HCT116 (cell line): ENCODE measurements at regions not wholly inside any gene's neighbourhood (a gene's known extent, or its start where the extent isn't known, plus 50 kb on each side); places are given as distances from the start of the nearest gene placed in this dataset.

Experiments
- ATAC-seq: fragments of 200-7000 bp; cut with Tn5 transposase; 2 replicates; pipeline ENCODE4 v1.9.1; 2020; ENCODE audit warnings: mild to moderate bottlenecking, moderate library complexity
- BruUV-seq: library from RNA; stranded (reverse); fragments of 400-500 nt; replicated peaks from 2 replicates; lab custom pipeline; 2021; lab: Mats Ljungman, UMichigan
- CTCF ChIA-PET: fragments of 300-600 bp; sonication (Branson Sonifier 250); formaldehyde crosslinking; loops from one replicate; lab custom pipeline; 2021; ENCODE audit warnings: antibody characterized with exemption; lab: Charles Lee
- POLR2A ChIA-PET: fragments of 300-600, 350-600 bp; sonication (Branson Sonifier 250); formaldehyde crosslinking; loops from one replicate; lab custom pipeline; 2021; ENCODE audit warnings: antibody characterized with exemption; lab: Charles Lee
- RAD21 ChIA-PET, 2 experiments: fragments of 300-600 bp; sonication (Branson Sonifier 250); formaldehyde crosslinking; loops; one replicate each; lab custom pipeline; 2023; ENCODE audit warnings: low total read pairs in 2 of 2; ENCODE audit not compliant: uncharacterized antibody in 2 of 2, unreplicated experiment in 2 of 2, low non-redundant PET in 1 of 2; lab: Charles Lee
- DNase-seq: peaks from one replicate; pipeline ENCODE4 v3.0.0-alpha.2; 2010; ENCODE audit warnings: low read depth, low spot score
- H2AFZ ChIP-seq: fragments of 200-600 bp; shearing (Covaris generic), sonication (generic); 2 replicates; pipeline ENCODE4 v1.6.1; 2017; ENCODE audit warnings: low read depth, mixed run types, mixed read lengths, antibody characterized with exemption, low read length; ENCODE audit not compliant: poor library complexity, severe bottlenecking
- H3K27ac ChIP-seq: 2 replicates; pipeline ENCODE4 v1.5.1; 2012; ENCODE audit warnings: low read depth, low read length
- H3K27me3 ChIP-seq: fragments of 200-600 bp; sonication (generic); 2 replicates; pipeline ENCODE4 v1.6.1; 2016; ENCODE audit warnings: mixed run types, low read length, mixed read lengths; ENCODE audit not compliant: insufficient read depth
- H3K36me3 ChIP-seq, 2 experiments: fragments of 200-500 bp in 1 of 2; fragments of 200-600 bp in 1 of 2; sonication (Bioruptor generic) in 1 of 2; sonication (generic) in 1 of 2; 2 replicates each; pipeline versions ENCODE4 v1.5.1 to v1.6.1; 2014 to 2016; ENCODE audit warnings: low read length in 2 of 2, inconsistent platforms in 1 of 2, mixed read lengths in 1 of 2, mixed run types in 1 of 2; ENCODE audit not compliant: insufficient read depth in 2 of 2, control insufficient read depth in 1 of 2
- H3K4me1 ChIP-seq, 2 experiments: fragments of 200-600 bp in 1 of 2; sonication (generic) in 1 of 2; 2 replicates each; pipeline versions ENCODE4 v1.5.1 to v1.6.1; 2012 to 2017; ENCODE audit warnings: low read length in 2 of 2, inconsistent platforms in 1 of 2, mild to moderate bottlenecking in 1 of 2, mixed read lengths in 1 of 2, mixed run types in 1 of 2, moderate library complexity in 1 of 2; ENCODE audit not compliant: insufficient read depth in 2 of 2, control insufficient read depth in 1 of 2
- H3K4me2 ChIP-seq: fragments of 200-600 bp; sonication (generic); 2 replicates; pipeline ENCODE4 v1.6.1; 2017; ENCODE audit warnings: mixed run types, low read length, mixed read lengths
- H3K4me3 ChIP-seq, 2 experiments: fragments of 200-600 bp in 1 of 2; sonication (generic) in 1 of 2; replicated peaks in 1 of 2; 2 replicates each; pipeline ENCODE4 v1.5.1; 2011 to 2016; ENCODE audit warnings: low read length in 2 of 2, control low read depth in 1 of 2, low read depth in 1 of 2, mild to moderate bottlenecking in 1 of 2, mixed read lengths in 1 of 2, mixed run types in 1 of 2
- H3K79me2 ChIP-seq: fragments of 200-600 bp; sonication (generic); 2 replicates; pipeline ENCODE4 v1.6.1; 2017; ENCODE audit warnings: mild to moderate bottlenecking, mixed run types, low read length, moderate library complexity, mixed read lengths; ENCODE audit not compliant: insufficient read depth
- H3K9ac ChIP-seq: fragments of 200-600 bp; sonication (generic); 2 replicates; pipeline ENCODE4 v1.6.1; 2016; ENCODE audit warnings: low read length, mixed read lengths
- H3K9me2 ChIP-seq: fragments of 200-600 bp; sonication (generic), shearing (Covaris generic); 2 replicates; pipeline ENCODE4 v1.6.1; 2017; ENCODE audit warnings: mixed run types, mild to moderate bottlenecking, moderate library complexity; ENCODE audit not compliant: insufficient read depth
- H3K9me3 ChIP-seq, 2 experiments: fragments of 200-500 bp in 1 of 2; fragments of 200-600 bp in 1 of 2; sonication (Bioruptor generic) in 1 of 2; sonication (generic) in 1 of 2; 2 replicates each; pipeline ENCODE4 v1.6.1; 2014 to 2017; ENCODE audit warnings: low read length in 2 of 2, mixed read lengths in 2 of 2, inconsistent platforms in 1 of 2, low read depth in 1 of 2, mild to moderate bottlenecking in 1 of 2, mixed run types in 1 of 2, moderate library complexity in 1 of 2; ENCODE audit not compliant: control insufficient read depth in 1 of 2, insufficient read depth in 1 of 2
- H4K20me1 ChIP-seq: fragments of 200-600 bp; sonication (generic), shearing (Covaris generic); 2 replicates; pipeline ENCODE4 v1.6.1; 2017; ENCODE audit warnings: mixed run types, mild to moderate bottlenecking, moderate library complexity; ENCODE audit not compliant: insufficient read depth
- CEBPB ChIP-seq: IDR thresholded peaks from 2 replicates; pipeline ENCODE4 v1.6.1; 2012; ENCODE audit warnings: low read depth
- EGR1 ChIP-seq: IDR thresholded peaks from 2 replicates; pipeline ENCODE4 v1.6.1; 2012; ENCODE audit warnings: low read depth
- EZH2phosphoT487 ChIP-seq: fragments of 200-600 bp; IDR thresholded peaks from 2 replicates; pipeline ENCODE4 v1.6.1; 2018; ENCODE audit warnings: antibody characterized with exemption, borderline replicate concordance
- FOSL1 ChIP-seq: IDR thresholded peaks from 2 replicates; pipeline ENCODE4 v1.6.1; 2012; ENCODE audit warnings: low read depth
- JUND ChIP-seq: IDR thresholded peaks from 2 replicates; pipeline ENCODE4 v1.6.1; 2012
- RAD21 ChIP-seq: IDR thresholded peaks from 2 replicates; pipeline ENCODE4 v1.6.1; 2012; ENCODE audit warnings: low read depth, mild to moderate bottlenecking
- SIN3A ChIP-seq: IDR thresholded peaks from 2 replicates; pipeline ENCODE4 v1.6.1; 2012; ENCODE audit warnings: low read depth
- SP1 ChIP-seq: IDR thresholded peaks from 2 replicates; pipeline ENCODE4 v1.6.1; 2012; ENCODE audit warnings: low read depth
- SRF ChIP-seq: IDR thresholded peaks from 2 replicates; pipeline ENCODE4 v1.6.1; 2012; ENCODE audit warnings: low read depth
- TCF7L2 ChIP-seq: IDR thresholded peaks from 2 replicates; pipeline ENCODE4 v1.7.0; 2011; ENCODE audit warnings: borderline replicate concordance, inconsistent platforms; ENCODE audit not compliant: insufficient read depth, insufficient read length; ENCODE audit errors: extremely low read depth
- ZBTB33 ChIP-seq: IDR thresholded peaks from 2 replicates; pipeline ENCODE4 v1.6.1; 2011; ENCODE audit warnings: mild to moderate bottlenecking, low read length, moderate library complexity; ENCODE audit not compliant: insufficient replicate concordance; ENCODE audit errors: extremely low read depth
- ZFX ChIP-seq: fragments of 450-650 bp; IDR thresholded peaks from 2 replicates; pipeline ENCODE4 v1.6.1; 2017
- ZNF274 ChIP-seq: fragments of 200-500 bp; sonication (Bioruptor generic); IDR thresholded peaks from 2 replicates; pipeline ENCODE4 v1.6.1; 2014; ENCODE audit warnings: mild to moderate bottlenecking, low read depth, low read length, inconsistent platforms
- intact Hi-C: fragments of 100-400 bp; cut with micrococcal nuclease; formaldehyde crosslinking; loops from 2 replicates; pipeline ENCODE4 v1.10.0; 2022
- TF ChIP-seq, protein P1 (sequence below): IDR thresholded peaks from 2 replicates; pipeline ENCODE4 v1.6.1; 2012; ENCODE audit warnings: low read depth

DNA sequence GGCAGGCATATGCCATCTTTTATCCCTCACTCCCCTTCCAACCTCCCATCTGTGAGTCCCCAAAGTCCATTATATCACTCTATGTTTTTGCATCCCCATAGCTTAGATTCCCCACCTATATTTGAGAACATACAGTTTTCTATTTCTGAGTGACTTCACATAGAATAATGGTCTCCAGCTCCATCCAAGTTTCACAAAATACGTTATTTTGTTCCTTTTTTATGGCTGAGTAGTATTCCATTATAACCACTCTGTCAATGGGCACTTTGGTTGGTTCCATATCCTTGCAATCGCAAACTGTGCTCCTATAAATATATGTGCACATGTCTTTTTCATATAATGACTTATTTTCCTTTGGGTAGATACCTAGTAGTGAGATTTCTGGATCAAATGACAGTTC is 178.6 kb downstream of the GAS1 start:
- TF ChIP-seq JUND, result no peak
- TF ChIP-seq, protein P1, sequence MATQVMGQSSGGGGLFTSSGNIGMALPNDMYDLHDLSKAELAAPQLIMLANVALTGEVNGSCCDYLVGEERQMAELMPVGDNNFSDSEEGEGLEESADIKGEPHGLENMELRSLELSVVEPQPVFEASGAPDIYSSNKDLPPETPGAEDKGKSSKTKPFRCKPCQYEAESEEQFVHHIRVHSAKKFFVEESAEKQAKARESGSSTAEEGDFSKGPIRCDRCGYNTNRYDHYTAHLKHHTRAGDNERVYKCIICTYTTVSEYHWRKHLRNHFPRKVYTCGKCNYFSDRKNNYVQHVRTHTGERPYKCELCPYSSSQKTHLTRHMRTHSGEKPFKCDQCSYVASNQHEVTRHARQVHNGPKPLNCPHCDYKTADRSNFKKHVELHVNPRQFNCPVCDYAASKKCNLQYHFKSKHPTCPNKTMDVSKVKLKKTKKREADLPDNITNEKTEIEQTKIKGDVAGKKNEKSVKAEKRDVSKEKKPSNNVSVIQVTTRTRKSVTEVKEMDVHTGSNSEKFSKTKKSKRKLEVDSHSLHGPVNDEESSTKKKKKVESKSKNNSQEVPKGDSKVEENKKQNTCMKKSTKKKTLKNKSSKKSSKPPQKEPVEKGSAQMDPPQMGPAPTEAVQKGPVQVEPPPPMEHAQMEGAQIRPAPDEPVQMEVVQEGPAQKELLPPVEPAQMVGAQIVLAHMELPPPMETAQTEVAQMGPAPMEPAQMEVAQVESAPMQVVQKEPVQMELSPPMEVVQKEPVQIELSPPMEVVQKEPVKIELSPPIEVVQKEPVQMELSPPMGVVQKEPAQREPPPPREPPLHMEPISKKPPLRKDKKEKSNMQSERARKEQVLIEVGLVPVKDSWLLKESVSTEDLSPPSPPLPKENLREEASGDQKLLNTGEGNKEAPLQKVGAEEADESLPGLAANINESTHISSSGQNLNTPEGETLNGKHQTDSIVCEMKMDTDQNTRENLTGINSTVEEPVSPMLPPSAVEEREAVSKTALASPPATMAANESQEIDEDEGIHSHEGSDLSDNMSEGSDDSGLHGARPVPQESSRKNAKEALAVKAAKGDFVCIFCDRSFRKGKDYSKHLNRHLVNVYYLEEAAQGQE, result no peak
- no peak for TF ChIP-seq RAD21
- TF ChIP-seq SP1, result no peak
- TF ChIP-seq ZBTB33, result no peak
- no peak for TF ChIP-seq SIN3A
- TF ChIP-seq EZH2phosphoT487, result no peak
- no peak for TF ChIP-seq EGR1
- no peak for TF ChIP-seq FOSL1
- no peak for TF ChIP-seq TCF7L2
- no peak for TF ChIP-seq ZNF274
- TF ChIP-seq CEBPB, result no peak
- TF ChIP-seq ZFX, result no peak
- no peak for TF ChIP-seq SRF
- Histone ChIP-seq H3K9me2 (no peaks in the 10 kb centered on the region), H3K27ac (no peak overlapping the region), H3K79me2 (no peaks in the 10 kb centered on the region), H2AFZ (no peak overlapping the region), H3K36me3 (no peaks in the 10 kb centered on the region), H4K20me1 (no peaks in the 10 kb centered on the region), H3K4me2 (no peak overlapping the region), H3K4me3 (no peak overlapping the region), H3K27me3 (peaks cover 19% of the 10 kb centered on the region; the same call in 1 of the 2 replicates), H3K4me1 (peaks cover 0 to 18% of the 10 kb centered on the region in 2 experiments; a peak in 2 of 4 replicates), H3K9ac (no peak overlapping the region), H3K9me3 (no peaks in the 10 kb centered on the region)
- RAD21 ChIA-PET, result no interaction called here
- CTCF ChIA-PET, result no interaction called here
- POLR2A ChIA-PET, result no interaction called here
- DNase-seq (no peak), ATAC-seq (no peak)
- no TSS peak for BruUV-seq
- intact Hi-C loops, result no loop called here
